K562 (cell line): ENCODE measurements at regions not wholly inside any gene's neighbourhood (a gene's known extent, or its start where the extent isn't known, plus 50 kb on each side); places are given as distances from the start of the nearest gene placed in this dataset.

Experiments used
- CTBP1 ChIP-seq: fragments of 450-650 bp; IDR thresholded peaks from 2 replicates; pipeline ENCODE4 v1.6.1; 2016; ENCODE audit warnings: borderline replicate concordance
- CXXC5 ChIP-seq: fragments of 250-450 bp; sonication (Bioruptor Pico); IDR thresholded peaks from 2 replicates; pipeline ENCODE4 v1.8.0; 2022; ENCODE audit warnings: inconsistent platforms, mild to moderate bottlenecking, moderate library complexity
- MTA1 ChIP-seq: fragments of 450-650 bp; IDR thresholded peaks from 2 replicates; pipeline ENCODE4 v1.6.1; 2017; ENCODE audit warnings: borderline replicate concordance
- NFIX ChIP-seq: fragments of 250-450 bp; sonication (Bioruptor Pico); IDR thresholded peaks from 2 replicates; pipeline ENCODE4 v1.4.0; 2020; ENCODE audit warnings: low read depth, mild to moderate bottlenecking, moderate library complexity
- SNRNP70 ChIP-seq: fragments of 200-400 bp; formaldehyde crosslinking; optimal IDR thresholded peaks from 2 replicates; pipeline ENCODE3; 2017; ENCODE audit warnings: low read depth, low read length
- SP1 ChIP-seq: sonication (generic); formaldehyde crosslinking; IDR thresholded peaks from 2 replicates; pipeline ENCODE4 v1.8.1; 2022; ENCODE audit warnings: mild to moderate bottlenecking, missing genetic modification reagents
- TAF15 ChIP-seq: fragments of 200-400 bp; formaldehyde crosslinking; IDR thresholded peaks from 2 replicates; pipeline ENCODE4 v1.6.1; 2017; ENCODE audit warnings: mild to moderate bottlenecking, low read depth, low read length, moderate library complexity
- TBP ChIP-seq: optimal IDR thresholded peaks from 2 replicates; pipeline ENCODE3; 2011; ENCODE audit warnings: low read depth, low read length, improper control_type of control experiment
- ZNF551 ChIP-seq: fragments of 250-450 bp; sonication (Bioruptor Pico); IDR thresholded peaks from 2 replicates; pipeline ENCODE4 v1.5.0; 2021; ENCODE audit warnings: mild to moderate bottlenecking, moderate library complexity
- ZNF583 ChIP-seq: fragments of 250-450 bp; sonication (Bioruptor Pico); IDR thresholded peaks from 2 replicates; pipeline ENCODE4 v1.4.0; 2020
- ZSCAN32 ChIP-seq: fragments of 450-650 bp; formaldehyde crosslinking; IDR thresholded peaks from 2 replicates; pipeline ENCODE4 v1.4.0; 2020; ENCODE audit warnings: mild to moderate bottlenecking, moderate library complexity
- TF ChIP-seq, protein P1 (sequence below): fragments of 200-800 bp; sonication (Bioruptor generic); IDR thresholded peaks from 2 replicates; pipeline ENCODE4 v1.6.1; 2016; ENCODE audit warnings: missing genetic modification characterization, missing compliant biosample characterization
- TF ChIP-seq, protein P2 (sequence below), 2 experiments: fragments of 150-350 bp in 1 of 2; IDR thresholded peaks; 2 replicates each; pipeline ENCODE4 v1.6.1; 2012 to 2016; ENCODE audit warnings: low read depth in 2 of 2, low read length in 2 of 2, mild to moderate bottlenecking in 1 of 2, moderate library complexity in 1 of 2
- TF ChIP-seq, protein P3 (sequence below): fragments of 150-350 bp; IDR thresholded peaks from 2 replicates; pipeline ENCODE4 v1.6.1; 2014; ENCODE audit warnings: low read depth, mild to moderate bottlenecking, low read length, borderline replicate concordance
- TF ChIP-seq, protein P4 (sequence below): fragments of 250-450 bp; sonication (Bioruptor Pico); IDR thresholded peaks from 2 replicates; pipeline ENCODE4 v1.9.0; 2021; ENCODE audit warnings: mild to moderate bottlenecking, inconsistent platforms

DNA sequence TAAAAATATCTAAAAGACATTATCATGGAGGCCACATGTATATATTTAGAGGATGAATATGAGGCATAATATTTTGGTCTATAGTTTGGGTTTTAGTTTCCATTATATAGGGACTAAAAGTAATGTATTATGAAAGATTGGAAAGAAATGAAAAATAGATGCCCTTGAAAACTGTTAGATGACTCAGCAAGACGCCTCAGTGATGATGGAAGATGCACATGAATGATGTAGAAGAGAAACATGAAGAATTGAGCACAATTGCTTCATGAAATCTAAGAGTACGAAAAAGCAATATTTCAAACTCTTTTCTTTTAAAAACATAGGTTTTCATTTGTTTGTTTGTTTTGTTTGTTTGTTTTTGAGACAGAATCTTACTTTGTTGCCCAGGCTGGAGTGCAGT lies 89.8 kb downstream of the ARL4A start (continued):
- TF ChIP-seq, protein P1, sequence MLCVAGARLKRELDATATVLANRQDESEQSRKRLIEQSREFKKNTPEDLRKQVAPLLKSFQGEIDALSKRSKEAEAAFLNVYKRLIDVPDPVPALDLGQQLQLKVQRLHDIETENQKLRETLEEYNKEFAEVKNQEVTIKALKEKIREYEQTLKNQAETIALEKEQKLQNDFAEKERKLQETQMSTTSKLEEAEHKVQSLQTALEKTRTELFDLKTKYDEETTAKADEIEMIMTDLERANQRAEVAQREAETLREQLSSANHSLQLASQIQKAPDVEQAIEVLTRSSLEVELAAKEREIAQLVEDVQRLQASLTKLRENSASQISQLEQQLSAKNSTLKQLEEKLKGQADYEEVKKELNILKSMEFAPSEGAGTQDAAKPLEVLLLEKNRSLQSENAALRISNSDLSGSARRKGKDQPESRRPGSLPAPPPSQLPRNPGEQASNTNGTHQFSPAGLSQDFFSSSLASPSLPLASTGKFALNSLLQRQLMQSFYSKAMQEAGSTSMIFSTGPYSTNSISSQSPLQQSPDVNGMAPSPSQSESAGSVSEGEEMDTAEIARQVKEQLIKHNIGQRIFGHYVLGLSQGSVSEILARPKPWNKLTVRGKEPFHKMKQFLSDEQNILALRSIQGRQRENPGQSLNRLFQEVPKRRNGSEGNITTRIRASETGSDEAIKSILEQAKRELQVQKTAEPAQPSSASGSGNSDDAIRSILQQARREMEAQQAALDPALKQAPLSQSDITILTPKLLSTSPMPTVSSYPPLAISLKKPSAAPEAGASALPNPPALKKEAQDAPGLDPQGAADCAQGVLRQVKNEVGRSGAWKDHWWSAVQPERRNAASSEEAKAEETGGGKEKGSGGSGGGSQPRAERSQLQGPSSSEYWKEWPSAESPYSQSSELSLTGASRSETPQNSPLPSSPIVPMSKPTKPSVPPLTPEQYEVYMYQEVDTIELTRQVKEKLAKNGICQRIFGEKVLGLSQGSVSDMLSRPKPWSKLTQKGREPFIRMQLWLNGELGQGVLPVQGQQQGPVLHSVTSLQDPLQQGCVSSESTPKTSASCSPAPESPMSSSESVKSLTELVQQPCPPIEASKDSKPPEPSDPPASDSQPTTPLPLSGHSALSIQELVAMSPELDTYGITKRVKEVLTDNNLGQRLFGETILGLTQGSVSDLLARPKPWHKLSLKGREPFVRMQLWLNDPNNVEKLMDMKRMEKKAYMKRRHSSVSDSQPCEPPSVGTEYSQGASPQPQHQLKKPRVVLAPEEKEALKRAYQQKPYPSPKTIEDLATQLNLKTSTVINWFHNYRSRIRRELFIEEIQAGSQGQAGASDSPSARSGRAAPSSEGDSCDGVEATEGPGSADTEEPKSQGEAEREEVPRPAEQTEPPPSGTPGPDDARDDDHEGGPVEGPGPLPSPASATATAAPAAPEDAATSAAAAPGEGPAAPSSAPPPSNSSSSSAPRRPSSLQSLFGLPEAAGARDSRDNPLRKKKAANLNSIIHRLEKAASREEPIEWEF (CRISPR knock-in tag): no peak
- no peak for TF ChIP-seq ZNF551 (CRISPR knock-in tag)
- TF ChIP-seq, protein P2, sequence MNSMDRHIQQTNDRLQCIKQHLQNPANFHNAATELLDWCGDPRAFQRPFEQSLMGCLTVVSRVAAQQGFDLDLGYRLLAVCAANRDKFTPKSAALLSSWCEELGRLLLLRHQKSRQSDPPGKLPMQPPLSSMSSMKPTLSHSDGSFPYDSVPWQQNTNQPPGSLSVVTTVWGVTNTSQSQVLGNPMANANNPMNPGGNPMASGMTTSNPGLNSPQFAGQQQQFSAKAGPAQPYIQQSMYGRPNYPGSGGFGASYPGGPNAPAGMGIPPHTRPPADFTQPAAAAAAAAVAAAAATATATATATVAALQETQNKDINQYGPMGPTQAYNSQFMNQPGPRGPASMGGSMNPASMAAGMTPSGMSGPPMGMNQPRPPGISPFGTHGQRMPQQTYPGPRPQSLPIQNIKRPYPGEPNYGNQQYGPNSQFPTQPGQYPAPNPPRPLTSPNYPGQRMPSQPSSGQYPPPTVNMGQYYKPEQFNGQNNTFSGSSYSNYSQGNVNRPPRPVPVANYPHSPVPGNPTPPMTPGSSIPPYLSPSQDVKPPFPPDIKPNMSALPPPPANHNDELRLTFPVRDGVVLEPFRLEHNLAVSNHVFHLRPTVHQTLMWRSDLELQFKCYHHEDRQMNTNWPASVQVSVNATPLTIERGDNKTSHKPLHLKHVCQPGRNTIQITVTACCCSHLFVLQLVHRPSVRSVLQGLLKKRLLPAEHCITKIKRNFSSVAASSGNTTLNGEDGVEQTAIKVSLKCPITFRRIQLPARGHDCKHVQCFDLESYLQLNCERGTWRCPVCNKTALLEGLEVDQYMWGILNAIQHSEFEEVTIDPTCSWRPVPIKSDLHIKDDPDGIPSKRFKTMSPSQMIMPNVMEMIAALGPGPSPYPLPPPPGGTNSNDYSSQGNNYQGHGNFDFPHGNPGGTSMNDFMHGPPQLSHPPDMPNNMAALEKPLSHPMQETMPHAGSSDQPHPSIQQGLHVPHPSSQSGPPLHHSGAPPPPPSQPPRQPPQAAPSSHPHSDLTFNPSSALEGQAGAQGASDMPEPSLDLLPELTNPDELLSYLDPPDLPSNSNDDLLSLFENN (IDR thresholded peaks at IDR 0.05; ENCODE audit: low read depth in 2 of 2, low read length in 2 of 2): no peak
- TF ChIP-seq NFIX (CRISPR knock-in tag): no peak
- no peak for TF ChIP-seq MTA1
- no peak for TF ChIP-seq ZNF583 (CRISPR knock-in tag)
- TF ChIP-seq SP1: no peak
- TF ChIP-seq TBP: no peak
- TF ChIP-seq, protein P3, sequence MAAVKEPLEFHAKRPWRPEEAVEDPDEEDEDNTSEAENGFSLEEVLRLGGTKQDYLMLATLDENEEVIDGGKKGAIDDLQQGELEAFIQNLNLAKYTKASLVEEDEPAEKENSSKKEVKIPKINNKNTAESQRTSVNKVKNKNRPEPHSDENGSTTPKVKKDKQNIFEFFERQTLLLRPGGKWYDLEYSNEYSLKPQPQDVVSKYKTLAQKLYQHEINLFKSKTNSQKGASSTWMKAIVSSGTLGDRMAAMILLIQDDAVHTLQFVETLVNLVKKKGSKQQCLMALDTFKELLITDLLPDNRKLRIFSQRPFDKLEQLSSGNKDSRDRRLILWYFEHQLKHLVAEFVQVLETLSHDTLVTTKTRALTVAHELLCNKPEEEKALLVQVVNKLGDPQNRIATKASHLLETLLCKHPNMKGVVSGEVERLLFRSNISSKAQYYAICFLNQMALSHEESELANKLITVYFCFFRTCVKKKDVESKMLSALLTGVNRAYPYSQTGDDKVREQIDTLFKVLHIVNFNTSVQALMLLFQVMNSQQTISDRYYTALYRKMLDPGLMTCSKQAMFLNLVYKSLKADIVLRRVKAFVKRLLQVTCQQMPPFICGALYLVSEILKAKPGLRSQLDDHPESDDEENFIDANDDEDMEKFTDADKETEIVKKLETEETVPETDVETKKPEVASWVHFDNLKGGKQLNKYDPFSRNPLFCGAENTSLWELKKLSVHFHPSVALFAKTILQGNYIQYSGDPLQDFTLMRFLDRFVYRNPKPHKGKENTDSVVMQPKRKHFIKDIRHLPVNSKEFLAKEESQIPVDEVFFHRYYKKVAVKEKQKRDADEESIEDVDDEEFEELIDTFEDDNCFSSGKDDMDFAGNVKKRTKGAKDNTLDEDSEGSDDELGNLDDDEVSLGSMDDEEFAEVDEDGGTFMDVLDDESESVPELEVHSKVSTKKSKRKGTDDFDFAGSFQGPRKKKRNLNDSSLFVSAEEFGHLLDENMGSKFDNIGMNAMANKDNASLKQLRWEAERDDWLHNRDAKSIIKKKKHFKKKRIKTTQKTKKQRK: no peak
- TF ChIP-seq, protein P4, sequence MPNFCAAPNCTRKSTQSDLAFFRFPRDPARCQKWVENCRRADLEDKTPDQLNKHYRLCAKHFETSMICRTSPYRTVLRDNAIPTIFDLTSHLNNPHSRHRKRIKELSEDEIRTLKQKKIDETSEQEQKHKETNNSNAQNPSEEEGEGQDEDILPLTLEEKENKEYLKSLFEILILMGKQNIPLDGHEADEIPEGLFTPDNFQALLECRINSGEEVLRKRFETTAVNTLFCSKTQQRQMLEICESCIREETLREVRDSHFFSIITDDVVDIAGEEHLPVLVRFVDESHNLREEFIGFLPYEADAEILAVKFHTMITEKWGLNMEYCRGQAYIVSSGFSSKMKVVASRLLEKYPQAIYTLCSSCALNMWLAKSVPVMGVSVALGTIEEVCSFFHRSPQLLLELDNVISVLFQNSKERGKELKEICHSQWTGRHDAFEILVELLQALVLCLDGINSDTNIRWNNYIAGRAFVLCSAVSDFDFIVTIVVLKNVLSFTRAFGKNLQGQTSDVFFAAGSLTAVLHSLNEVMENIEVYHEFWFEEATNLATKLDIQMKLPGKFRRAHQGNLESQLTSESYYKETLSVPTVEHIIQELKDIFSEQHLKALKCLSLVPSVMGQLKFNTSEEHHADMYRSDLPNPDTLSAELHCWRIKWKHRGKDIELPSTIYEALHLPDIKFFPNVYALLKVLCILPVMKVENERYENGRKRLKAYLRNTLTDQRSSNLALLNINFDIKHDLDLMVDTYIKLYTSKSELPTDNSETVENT: no peak
- no peak for TF ChIP-seq ZSCAN32 (CRISPR knock-in tag)
- no peak for TF ChIP-seq CTBP1
- TF ChIP-seq CXXC5 (CRISPR knock-in tag): no peak
- no peak for TF ChIP-seq TAF15
- no peak for TF ChIP-seq SNRNP70
